HEK293T (cell line): ENCODE measurements at regions not wholly inside any gene's neighbourhood (a gene's known extent, or its start where the extent isn't known, plus 50 kb on each side); places are given as distances from the start of the nearest gene placed in this dataset.

ENCODE experiments used
- ELF4 ChIP-seq: fragments of 450-650 bp; IDR thresholded peaks from 2 replicates; pipeline ENCODE4 v1.6.1; 2017; ENCODE audit warnings: antibody characterized with exemption
- FOXK2 ChIP-seq: fragments of 450-650 bp; IDR thresholded peaks from 2 replicates; pipeline ENCODE4 v1.6.1; 2016; ENCODE audit warnings: mild to moderate bottlenecking
- FOXM1 ChIP-seq: fragments of 450-650 bp; IDR thresholded peaks from 2 replicates; pipeline ENCODE4 v1.6.1; 2017; ENCODE audit warnings: mild to moderate bottlenecking, borderline replicate concordance
- L3MBTL2 ChIP-seq: fragments of 450-650 bp; conservative IDR thresholded peaks from 2 replicates; pipeline ENCODE4 v1.6.1; 2016; ENCODE audit warnings: mild to moderate bottlenecking
- SUZ12 ChIP-seq: fragments of 450-650 bp; IDR thresholded peaks from 2 replicates; pipeline ENCODE4 v1.6.1; 2016; ENCODE audit warnings: mild to moderate bottlenecking
- TARDBP ChIP-seq: fragments of 450-650 bp; IDR thresholded peaks from 2 replicates; pipeline ENCODE4 v1.6.1; 2016

DNA sequence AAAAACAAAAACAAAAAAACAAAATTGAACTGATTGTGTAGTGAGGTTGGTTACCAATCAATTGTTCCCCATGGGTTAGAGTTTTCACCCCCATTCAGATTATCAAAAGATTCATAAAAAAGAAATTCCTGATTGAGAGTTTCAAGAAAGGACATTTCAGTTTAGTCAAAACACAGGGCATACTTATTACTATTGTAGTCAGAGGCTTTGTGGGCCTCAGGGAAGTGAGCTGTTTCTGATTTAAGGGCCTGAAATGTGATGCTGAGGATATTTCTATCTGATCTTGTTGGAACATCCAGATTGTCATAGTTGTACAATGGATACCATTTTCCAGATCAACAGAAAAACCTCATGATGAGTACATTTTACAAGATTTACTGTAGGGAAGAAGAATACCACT, 368.1 kb upstream of the NETO1 start:
- TF ChIP-seq L3MBTL2 (no peak), FOXK2 (no peak), TARDBP (no peak), FOXM1 (no peak), SUZ12 (no peak), ELF4 (no peak)
